Activated CD4-positive, CD25-positive, alpha-beta regulatory T cell (primary cell): ENCODE measurements at regions not wholly inside any gene's neighbourhood (a gene's known extent, or its start where the extent isn't known, plus 50 kb on each side); places are given as distances from the start of the nearest gene placed in this dataset.

Experiments used
- DNase-seq, 4 experiments: peaks; one replicate each; lab custom pipeline; 2025; lab: John Stamatoyannopoulos, UW

DNA sequence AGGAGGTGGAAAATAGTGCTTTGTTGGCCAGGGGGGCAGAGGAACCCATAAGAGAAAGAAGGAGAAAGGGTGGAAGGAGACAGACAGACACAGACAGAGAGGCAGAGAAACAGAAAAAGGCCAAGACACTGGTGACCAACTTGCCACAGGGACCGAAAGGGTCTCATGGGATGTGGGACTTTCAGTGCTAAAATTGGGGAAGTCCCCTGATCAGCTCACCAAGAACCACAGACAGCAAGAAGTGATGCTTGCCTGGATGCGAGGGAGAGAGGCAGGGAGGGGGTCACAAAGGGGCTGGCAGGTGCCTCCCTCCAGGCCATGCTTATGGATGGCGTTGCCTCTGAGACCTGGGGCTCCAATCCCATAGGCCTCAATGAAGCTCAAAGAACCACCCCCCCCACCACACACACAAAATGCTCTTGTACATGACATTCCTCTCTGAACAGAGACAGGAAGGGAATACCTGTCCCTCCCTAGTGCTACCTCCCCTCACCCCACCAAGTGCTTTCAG, 413.4 kb downstream of the MN1 start:
- no peak for DNase-seq

DNA sequence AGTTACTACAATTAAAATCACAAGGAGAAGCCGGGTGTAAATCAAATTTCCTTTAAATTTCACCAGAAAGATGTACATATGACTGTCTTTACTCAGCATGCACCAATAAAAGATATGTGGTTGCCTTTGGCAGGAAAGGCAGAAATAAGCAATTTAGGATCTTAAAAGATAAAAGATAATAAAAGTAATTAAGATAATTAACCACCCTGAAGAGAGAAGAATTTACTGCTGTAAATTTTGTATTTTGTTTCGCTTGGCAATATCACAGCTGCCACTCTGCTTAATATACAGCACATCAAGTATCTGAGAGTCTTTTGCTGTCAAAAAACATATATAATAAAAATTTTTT, 411.9 kb downstream of the MN1 start:
- no peak for DNase-seq

DNA sequence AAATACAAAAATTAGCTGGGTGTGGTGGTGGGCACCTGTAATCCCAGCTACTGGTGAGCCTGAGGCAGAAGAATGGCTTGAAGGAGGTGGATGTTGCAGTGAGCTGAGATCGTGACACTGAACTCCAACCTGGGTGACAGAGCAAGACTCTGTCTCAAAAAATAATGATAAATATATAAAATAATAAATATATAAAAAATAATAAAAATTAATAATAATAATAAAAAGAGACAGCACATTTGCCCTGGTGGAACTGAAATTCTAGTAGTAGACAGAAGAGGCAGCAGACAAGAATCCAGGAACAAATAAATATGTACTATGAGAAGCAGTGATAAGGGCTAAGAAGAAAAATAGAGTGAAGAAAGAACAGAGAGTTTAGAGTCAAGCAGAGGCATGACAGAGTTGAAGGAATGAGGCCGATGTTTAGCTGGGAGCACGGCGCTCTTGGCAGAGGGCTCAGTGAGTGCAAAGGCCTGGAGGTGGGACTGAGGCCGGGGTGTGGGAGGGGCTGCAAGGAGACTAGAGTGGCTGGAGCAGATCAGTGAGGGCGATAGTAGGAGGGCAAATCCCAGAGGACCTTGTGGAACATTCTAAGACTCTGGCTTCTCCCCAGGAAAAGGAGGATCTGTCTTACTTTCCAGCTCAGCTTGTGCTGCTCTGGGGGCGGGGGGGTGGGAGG, 410.3 kb downstream of the MN1 start:
- no peak for DNase-seq

DNA sequence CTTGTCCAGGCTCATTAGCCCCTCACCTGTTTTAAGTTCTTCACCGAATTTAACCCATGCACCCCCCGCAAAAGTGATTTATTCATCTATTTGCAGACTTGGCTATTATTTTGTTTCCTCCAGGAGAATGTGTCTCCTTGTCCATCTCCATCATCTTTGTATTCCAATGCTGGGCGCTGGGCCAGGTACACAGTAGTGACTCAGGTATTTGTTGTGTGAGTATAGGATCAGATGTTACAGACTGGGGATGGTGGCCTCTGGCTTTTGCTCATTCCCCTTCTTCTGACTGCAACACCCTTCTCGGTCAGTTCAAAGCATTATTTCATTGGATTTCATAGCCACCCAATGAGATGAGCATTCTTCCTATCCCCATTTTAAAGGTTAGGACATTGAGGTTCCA, 408.2 kb downstream of the MN1 start:
- no peak for DNase-seq

DNA sequence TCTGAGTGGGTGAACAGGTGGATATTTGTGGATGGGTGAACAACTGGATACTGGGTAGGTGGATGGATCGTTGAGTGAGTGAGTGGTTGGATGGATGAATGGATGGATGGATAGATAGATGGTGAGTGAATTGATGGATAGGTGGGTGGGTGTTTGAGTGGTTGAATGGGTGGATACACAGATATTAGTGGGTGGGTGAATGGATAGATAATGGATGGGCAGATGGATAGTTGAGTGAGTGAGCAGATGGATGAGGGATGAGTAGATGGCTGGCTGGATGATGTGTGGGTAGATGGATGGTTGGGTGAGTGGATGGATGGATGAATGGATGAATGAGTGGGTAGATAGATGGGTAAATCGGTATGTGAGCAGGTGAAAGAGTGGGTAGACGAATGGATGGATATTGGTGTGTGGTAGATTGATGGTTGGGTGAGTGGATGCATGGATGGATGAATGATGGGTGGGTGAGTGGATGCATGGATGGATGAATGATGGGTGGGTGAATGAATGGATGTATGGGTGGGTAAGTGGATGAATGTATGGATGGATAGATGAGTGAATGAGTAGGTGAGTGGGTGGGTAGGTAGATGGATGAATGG, 406.7 kb downstream of the MN1 start:
- DNase-seq: no peak

DNA sequence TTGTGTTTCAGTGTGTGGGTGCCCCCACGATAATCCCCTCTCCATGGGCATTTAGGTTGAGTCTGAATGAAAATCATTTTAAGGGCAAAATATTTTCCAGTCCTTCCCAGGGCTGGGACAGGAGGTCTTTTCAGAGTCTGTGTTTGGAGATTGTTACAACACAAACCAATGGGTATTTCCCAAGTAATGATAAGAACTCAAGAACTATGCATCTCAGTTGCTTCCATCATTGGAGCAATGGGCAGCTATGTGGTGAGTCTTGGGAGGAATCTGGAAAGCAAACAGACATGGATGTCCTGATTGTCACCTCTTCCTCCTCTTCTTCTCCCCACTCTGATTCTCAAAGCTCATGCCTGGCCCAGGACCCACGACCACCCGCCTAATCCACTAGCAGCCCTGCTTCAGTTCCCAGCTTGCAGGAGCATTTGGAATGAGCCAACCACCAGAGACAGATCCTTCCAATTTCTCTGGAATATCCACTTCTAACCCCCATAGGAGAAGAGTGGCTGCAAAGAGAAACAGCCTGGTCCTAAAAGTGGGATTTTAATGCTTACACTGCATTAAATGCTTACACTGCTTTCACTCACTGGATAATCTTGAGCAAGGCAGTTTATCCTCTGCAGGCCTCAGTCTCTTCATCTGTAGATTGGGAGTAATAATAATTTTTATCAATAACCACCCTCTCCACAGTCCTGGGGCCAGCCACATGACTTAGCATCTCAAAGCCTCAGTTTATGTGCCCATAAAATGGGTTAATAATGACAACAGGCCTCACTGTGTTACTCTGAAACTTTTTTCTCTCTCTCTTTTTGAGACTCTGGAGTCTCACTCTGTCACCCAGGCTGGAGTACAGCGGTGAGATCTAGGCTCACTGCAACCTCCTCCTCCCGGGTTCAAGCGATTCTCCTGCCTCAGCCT, 404.3 kb downstream of the MN1 start:
- no peak for DNase-seq

DNA sequence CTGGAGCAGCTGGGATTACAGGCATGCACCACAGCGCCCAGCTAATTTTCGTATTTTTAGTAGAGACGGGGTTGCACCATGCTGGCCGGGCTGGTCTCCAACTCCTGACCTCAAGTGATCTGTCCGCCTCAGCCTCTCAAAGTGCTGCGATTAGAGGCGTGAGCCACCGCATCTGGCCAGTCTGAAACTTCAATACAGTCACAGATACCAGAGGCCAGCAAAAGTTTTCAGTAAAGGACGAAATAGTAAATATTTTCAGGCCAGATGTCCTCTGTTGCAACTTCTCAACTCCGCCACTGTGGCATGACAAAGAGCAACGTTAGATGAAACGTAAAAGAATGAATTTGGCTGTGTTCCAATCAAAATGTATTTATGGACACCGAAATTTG, 403.6 kb downstream of the MN1 start:
- no peak for DNase-seq

DNA sequence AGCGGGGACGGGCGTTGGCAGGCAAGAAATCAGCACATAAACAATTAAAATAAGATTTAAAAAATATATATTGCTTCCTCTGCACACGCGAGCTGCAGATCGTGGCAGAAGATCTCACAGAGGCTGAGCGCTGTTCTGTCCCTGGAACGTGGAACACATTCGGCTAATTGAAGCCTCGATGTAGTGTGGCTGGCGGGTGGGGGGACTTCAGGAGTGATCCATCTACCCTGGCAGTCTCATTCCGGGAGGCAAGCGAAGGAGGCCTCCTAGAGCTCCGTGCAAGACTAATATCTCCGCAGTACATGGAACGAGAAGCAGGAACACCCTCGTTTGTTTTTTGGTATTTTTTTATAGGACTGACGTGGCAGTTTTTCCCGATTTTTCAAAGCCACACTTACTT, 402.4 kb downstream of the MN1 start:
- no peak for DNase-seq

DNA sequence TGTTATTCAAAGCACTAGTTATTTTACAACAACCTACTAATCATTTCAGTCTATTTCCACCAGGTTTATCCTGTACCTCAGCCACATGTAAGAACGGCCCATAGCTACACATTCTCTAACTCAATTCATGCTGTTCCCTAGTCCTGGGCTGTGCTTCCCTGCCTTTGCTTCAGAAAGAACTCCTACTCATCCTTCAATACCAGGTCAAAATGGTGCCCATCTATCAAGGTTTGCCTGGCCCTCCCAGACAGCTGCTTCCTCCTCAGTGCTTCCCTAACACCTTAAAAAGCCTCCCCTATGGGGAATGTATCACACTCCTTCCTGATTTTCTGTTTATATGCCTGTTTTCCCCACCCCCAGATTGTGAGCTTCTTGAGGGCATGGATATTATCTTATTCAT, 400.7 kb downstream of the MN1 start:
- DNase-seq: no peak

DNA sequence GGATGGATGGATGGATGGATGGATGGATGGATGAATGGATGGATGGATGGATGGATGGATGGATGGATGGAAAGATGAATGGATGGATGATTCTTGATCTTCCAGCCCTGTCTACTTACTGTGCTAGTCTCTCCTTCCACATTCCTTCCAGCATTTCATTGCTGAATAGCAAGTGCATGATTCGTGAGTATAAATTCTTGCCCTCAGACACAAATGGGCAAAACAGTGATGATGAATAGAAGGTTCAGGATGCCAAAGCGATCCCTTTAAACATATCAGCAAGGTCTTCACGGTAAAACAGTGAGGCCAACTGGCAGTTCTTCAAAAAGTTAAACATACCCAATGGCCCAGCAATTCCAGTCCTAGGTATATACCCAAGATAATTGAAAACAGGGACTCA, 400.2 kb downstream of the MN1 start:
- DNase-seq: no peak

DNA sequence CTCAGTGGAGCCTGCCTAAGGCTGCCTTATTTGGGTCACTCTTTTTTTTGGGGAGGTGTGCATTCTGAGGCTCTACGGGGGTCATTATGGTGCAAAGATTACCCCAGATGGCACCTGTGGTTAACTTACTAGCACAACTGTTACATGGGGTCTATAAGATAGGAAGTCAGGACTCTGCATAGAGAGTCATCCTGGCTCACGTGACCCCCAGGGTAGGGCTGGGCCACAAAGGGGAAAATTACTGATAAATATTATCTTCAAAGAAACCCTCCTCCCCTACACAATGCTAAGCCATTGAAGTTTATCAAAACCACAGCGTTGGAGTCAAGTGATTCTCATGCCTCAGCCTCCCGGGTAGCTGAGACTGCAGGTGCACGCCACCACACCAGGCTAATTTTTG, 397.1 kb downstream of the MN1 start:
- DNase-seq: no peak

DNA sequence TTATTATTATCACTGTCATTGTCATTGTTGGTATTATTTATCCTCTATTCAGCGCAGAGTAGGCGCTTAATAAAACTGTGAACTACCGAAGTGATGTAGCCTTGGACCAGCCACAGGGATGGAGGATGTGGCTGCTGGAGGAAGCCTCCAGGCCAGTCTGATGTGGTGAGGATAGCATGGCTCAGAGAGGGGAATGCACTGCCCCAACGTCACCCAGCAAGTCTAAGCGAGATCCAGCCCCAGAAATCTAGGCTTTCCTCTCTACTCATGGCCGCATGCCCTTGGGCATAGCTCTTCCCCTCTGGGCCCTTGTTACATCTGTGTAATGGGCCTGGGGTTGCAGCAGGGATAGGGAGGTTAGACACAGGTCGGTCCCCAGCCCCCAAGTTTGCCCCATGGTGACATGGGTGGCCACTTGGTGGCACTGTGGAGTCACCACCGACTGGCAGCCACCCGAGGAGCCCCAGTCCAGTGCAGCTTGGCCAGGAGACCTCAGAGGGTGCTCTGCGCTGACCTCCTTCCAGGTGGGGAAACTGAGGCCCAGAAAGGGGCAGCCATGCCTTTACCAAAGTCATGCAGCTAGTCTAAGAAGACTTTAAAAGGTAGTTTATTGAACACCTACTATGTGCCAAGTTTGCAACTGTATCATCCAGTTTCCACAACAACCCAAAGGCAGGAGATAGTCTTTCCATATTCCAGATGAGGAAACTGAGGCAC, 395.7 kb downstream of the MN1 start:
- no peak for DNase-seq

DNA sequence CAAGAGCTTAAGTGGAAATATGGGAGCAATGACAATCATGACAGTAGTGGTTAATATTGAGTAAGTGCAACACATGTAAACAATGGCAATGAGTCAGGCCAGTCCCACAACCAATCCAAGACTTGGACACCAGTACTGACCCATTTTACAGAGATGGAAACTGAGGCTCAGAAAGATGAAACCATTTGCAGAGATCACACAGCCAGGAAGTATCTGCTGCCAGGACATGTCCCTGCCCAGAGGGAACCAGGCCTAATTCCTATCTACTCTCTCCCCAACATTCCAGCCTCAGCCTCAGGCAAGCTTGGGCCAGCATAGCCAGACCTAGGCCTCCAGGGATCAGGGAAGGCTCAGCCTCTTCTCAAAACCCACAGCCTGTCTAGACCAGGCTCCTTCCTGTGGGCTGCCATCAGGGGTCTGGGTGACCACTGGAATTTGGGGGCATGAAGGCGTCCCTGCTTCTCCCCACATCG, 395.1 kb downstream of the MN1 start:
- DNase-seq: no peak

DNA sequence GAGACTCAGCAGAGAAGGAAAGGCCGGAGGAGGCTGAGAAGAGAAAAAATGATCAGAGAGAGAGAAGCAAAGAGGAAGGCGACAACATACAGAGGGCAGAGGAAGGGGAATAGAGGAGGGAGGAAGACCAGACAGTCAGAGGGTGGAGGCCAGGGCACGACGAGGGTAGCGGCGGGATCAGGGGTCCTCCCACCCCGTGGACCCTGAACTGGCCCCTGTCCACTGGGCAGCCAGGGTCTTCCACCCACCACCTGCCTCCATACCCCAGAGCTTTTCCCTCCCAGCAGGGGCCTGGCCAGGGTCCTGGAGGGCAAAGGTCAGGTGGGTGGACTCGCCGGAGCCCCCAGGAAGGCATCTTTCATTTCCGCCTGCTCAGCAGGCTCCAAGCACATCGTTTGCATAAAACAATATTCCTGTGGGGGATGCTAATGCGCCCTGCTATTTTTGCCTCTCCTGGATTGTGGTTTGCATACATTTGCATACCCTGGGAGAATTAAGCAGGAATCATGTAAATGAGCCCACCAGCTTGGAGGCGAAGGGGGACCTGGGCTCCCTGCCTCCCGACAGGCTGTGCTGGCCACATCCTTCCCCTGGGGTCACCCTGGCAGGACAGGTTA, 394.1 kb downstream of the MN1 start:
- no peak for DNase-seq

DNA sequence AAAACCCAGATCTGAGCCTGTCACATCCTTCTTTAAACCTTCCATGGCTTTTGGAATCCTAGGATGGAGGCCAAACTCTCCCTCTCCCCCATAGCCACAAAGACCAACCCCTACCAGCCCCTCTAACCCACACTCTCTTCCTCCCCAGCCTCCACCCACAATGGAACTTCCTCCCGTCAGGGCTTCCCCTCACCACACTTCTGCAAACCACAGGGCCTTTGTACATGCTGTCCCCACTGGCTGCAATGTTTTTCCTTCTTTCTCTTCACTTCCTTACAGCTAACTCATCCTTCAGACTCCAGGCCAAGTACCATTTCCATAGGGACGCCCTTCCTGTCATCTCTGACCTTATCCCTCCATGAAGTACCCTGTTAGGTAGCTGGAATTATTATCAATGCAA, 393.5 kb downstream of the MN1 start:
- no peak for DNase-seq

DNA sequence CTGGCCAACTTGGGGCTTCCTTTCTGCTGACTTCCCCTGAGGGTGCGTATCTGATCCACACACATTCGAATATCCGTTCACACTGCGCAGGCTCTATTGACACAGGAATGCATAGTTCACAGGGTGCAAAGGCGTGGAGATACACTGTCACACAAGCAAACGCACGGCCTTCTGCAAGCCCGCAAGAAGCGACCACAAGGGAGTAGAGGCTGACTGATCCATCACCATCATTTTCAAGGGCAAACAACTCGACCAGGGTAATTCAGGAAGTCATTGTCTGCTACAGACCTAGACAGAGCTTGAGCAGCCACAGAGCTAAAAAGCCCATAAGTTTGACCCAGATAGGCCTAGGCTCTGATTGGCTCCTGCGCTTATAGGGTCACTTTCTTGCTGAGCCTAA, 392.3 kb downstream of the MN1 start:
- no peak for DNase-seq

DNA sequence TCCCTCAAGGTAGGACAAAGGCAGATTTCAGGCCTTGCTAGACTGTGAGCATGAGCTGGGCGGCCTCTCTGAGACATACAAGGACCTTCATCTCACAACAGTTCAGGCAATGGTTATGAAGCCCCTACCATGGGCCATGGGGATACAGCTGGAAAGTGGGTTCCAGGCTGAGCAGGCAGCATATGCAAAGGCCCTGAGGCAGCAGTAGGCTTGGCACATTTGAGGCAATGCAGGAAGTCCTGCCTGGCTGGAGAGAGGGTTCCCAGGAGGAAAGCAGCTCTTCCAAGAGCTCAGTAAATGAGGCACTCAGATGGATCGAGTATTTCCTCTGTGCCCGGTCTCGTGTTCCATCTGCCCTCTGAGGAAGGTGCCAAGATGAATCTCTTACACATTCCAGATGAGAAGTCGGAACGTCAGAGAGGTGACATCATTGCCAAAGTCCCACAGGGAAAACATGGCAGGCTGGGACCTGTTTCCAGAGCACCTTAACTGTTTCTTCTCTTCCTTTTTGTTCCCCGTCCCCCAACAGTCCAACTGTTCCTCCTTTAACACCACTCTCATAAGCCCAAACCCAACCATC, 388.6 kb downstream of the MN1 start:
- no peak for DNase-seq

DNA sequence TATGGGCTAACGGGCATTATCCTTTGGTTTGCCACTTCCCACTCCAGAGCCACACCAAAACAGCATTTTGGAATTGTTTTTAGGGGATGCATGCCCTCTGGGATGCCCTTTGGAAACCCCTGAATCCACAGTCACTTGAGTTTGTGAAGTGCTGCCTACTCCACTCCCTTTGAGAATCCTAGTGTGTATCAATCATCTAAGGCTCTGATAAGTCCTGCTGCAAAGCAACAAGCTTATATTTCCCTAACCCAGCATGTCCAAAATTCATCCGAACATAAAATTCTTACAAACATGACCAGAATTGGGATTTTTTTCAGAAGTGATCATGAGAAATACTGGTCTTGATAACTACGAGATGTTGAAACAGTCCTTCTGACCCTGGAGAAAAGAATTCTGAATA, 387.9 kb downstream of the MN1 start:
- DNase-seq: no peak

DNA sequence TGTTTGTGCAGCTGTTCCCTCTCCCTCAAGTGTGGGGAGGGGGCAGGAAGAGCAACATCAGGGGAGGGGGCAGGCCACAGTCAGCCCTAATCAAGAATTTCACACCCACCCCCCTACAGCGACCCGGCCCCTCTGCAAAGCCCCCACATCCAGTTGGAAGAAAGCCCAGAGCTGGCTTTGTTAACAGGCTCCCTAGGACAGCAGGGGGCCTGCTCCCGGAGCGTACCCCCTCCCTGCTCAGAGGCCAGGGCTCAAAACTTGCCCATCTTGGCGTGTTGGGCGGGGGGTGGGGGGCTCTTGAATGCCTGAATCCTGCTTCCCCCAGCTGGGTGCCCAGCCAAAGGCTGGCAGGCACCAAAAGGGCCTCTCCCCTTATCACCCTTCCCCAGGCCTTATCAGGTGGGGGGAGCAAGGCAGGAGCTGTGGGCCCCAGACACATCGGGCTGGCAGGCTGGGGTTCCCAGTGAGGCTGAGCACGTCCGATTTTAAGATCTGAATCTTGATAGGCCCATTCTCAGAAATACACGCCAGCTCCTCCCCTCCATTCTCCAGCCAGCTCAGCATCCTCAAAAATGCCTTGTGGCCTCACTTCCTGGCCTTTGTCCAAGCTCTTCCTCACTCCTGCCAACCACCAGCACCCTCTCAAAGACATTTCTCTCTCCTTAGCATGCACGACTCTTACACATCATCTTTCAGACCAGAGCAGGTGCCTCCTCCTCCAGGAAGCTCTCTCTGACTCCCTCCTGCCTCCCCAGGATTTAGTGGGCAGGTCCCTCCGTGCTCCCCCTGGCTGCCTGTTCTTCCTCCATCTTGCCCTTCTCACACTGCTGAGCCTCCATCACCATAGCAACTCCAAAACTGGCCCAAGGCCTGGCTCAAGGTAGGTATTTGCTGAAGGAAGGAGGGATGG, 384.8 kb downstream of the MN1 start:
- no peak for DNase-seq

DNA sequence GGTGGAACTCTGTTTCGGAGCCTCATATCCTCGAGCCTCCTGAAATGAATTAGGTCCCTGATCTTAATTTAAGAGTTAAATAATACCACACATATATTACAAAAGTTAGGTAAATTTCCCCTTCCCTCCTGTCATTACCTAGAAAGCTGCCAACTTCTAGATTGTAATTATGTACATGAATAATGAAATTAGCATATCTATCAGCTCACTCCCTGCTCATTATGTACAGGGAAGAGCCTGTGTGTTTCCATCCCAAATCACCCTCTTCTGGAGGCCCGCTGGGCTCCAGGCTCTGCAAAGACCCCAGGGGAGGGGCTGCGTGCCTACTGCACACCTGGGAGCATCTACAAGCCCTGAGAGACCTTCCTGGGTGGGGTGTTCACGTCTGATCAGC, 384.1 kb downstream of the MN1 start:
- no peak for DNase-seq
